Activated T-cell treated with anti-CD3 and anti-CD28 coated beads, Interleukin-2, amount 50 U/mL, for 72 hours (primary cell): ENCODE measurements at regions not wholly inside any gene's neighbourhood (a gene's known extent, or its start where the extent isn't known, plus 50 kb on each side); places are given as distances from the start of the nearest gene placed in this dataset.

Experiments used
- ATAC-seq, 2 donors: fragments of 150-1000 bp; cut with Tn5 transposase; replicated peaks in 1 of 2; 2 replicates each; pipeline ENCODE4 v1.10.0; 2021; ENCODE audit warnings: moderate library complexity in 2 of 2, mild to moderate bottlenecking in 1 of 2
- DNase-seq, 2 donors: peaks; one replicate each; pipeline ENCODE4 v3.0.0; 2021 to 2022; ENCODE audit warnings: mixed read lengths in 1 of 2
- H3K27ac Mint-ChIP-seq: one replicate; pipeline ENCODE4 v1.8.0; 2022; ENCODE audit warnings: mild to moderate bottlenecking, moderate library complexity, mixed read lengths
- H3K27me3 Mint-ChIP-seq: one replicate; pipeline ENCODE4 v1.8.0; 2022; ENCODE audit warnings: low read depth, mixed read lengths
- H3K36me3 Mint-ChIP-seq, 2 donors: one replicate each; pipeline ENCODE4 v1.8.0; 2022; ENCODE audit warnings: mixed read lengths in 2 of 2, mild to moderate bottlenecking in 1 of 2; ENCODE audit not compliant: insufficient read depth in 2 of 2
- H3K4me1 Mint-ChIP-seq: one replicate; pipeline ENCODE4 v1.8.0; 2022; ENCODE audit warnings: low read depth, mixed read lengths
- H3K4me3 Mint-ChIP-seq, 2 donors: one replicate each; pipeline ENCODE4 v1.8.0; 2022; ENCODE audit warnings: mild to moderate bottlenecking in 2 of 2, mixed read lengths in 2 of 2, moderate library complexity in 2 of 2
- H3K9me3 Mint-ChIP-seq, 2 donors: one replicate each; pipeline ENCODE4 v1.8.0; 2022; ENCODE audit warnings: mixed read lengths in 2 of 2

DNA sequence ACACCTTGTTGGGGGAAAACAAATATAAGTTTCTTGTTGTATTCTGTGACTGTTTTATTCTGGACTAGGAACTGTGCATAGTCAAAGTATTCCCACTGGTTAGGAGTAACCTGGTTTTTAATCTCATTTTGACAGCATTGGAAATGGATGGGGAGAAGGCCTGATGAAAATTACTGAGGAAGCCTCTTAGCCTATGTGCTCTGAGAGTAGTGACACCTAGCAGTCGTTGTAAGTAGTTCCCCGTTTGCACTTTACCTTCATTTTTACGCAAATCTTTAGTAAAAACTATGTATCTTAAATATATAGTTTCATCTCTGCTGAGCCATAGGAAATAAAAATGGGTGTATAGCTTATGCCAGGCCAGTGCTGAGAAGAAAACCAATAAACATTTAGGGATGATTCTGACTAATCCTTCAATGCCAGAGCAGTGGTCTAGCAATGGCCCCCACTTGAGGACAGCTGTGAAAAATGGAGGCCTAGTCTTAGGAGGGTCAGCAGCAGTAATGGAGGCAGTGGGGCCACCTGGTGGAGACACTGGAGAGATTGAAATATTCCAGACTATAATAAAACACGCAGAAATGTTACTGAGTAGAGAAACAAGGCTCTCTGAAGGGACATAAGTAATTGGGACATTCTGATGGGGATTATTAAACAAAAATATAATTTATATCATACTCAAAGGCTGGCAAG lies 133.2 kb upstream of the NOVA1 start:
- Mint-ChIP-seq H3K9me3 (peaks cover 4 to 13% of the 10 kb centered on the region in 2 donors), H3K27ac (no peak overlapping the region), H3K4me1 (no peaks in the 10 kb centered on the region), H3K36me3 (peaks cover 1 to 4% of the 10 kb centered on the region in 2 donors), H3K4me3 (no peak overlapping the region), H3K27me3 (no peaks in the 10 kb centered on the region)
- ATAC-seq (no peak), DNase-seq (no peak)

DNA sequence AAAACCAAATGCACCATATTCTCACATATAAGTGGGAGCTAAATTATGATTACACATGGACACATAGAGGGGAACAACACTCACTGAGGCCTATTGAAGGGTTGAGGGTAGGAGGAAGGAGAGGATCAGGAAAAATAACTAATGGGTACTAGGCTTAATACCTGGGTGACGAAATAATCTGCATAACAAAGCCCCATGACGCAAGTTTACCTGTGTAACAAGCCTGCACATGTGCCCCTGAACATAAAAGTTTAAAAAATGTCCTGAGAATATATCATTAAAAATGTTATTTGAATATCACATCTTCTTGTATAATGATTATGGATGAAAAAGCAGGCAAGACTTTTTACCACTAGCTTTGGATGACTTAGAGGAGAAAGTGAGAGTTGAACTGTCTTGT lies 138.0 kb upstream of the NOVA1 start:
- ATAC-seq (no peak), DNase-seq (no peak)
- H3K9me3 Mint-ChIP-seq, result peaks cover 0 to 8% of the 10 kb centered on the region in 2 donors

DNA sequence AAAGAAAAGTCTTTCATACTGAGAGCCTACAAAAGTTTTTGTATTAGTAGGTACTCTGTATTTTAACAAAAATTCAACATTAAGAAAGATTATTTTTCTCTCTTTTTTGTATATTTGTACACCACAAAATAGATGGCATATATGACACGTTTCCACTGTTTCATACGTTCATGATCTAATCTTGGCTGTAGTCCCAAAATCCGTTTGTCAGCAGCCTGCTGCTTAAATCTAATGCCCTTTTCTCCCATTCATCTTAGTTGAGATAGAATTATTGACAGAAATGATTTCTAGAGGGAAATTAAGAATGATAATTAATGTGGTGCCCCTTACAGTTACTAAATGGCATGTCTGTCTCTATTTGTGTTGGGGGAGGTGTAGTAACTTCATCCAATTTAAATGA lies 140.7 kb upstream of the NOVA1 start:
- DNase-seq, result no peak
- H3K36me3 Mint-ChIP-seq, result no peaks in the 10 kb centered on the region
- H3K9me3 Mint-ChIP-seq, result peaks cover 1 to 3% of the 10 kb centered on the region in 2 donors
- no peak overlapping the region for H3K27ac Mint-ChIP-seq
- H3K4me1 Mint-ChIP-seq, result no peaks in the 10 kb centered on the region
- no peaks in the 10 kb centered on the region for H3K27me3 Mint-ChIP-seq
- ATAC-seq, result no peak
- H3K4me3 Mint-ChIP-seq, result no peak overlapping the region

More for the DNA sequence above, 138.0 kb upstream of the NOVA1 start:
- Mint-ChIP-seq H3K27me3 (no peaks in the 10 kb centered on the region), H3K36me3 (peaks cover 0 to 2% of the 10 kb centered on the region in 2 donors), H3K4me3 (no peak overlapping the region), H3K27ac (no peak overlapping the region), H3K4me1 (no peaks in the 10 kb centered on the region)

DNA sequence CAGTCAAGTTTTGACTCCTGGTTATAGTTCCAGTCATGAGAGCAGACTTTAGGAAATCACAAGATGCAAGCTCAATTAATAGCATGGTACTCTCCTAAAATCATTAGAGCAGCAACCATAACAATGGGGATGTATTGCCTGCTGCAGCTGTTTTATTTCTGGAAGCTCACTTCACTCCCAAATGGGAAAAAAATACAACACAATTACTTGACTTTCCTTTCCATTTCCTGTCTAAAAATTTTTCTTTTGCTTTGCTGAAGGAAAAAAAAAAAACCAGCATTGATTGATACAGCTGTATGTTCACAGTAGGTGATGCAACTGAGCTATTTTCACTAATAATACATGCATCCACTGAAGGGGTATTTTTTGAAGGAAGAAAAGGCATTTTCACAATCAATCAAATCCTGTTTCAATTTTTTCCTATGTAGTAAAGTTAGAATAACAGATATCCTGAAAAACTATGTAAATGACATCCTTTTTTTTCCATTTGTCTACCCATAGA lies 143.9 kb upstream of the NOVA1 start:
- Mint-ChIP-seq H3K4me1 (no peaks in the 10 kb centered on the region), H3K36me3 (no peaks in the 10 kb centered on the region), H3K4me3 (no peak overlapping the region), H3K27ac (no peak overlapping the region), H3K27me3 (no peaks in the 10 kb centered on the region), H3K9me3 (peaks cover 1 to 2% of the 10 kb centered on the region in 2 donors)
- ATAC-seq, result no peak
- DNase-seq, result no peak

DNA sequence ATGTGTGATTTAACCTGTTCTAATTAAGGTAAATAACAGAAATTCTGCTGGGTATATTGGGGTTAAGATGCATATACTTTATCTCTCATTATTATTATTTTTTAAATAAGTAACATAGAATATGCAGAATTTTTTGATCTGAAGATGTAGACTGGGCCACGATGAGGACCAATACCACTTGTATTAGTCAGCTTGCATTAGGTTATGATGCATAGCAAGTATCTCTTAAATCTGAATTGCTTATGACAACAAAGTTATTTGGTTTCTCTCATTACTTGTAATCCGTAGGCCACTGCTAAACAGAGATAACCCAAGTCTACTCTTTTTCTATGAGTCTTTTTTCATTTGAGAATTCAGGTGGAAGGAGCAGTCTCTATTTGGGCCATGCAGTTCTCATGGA lies 145.5 kb upstream of the NOVA1 start:
- DNase-seq, result no peak
- Mint-ChIP-seq H3K27me3 (no peaks in the 10 kb centered on the region), H3K27ac (no peak overlapping the region), H3K36me3 (no peaks in the 10 kb centered on the region), H3K9me3 (peaks cover 3 to 6% of the 10 kb centered on the region in 2 donors), H3K4me1 (no peaks in the 10 kb centered on the region), H3K4me3 (no peak overlapping the region)
- no peak for ATAC-seq

DNA sequence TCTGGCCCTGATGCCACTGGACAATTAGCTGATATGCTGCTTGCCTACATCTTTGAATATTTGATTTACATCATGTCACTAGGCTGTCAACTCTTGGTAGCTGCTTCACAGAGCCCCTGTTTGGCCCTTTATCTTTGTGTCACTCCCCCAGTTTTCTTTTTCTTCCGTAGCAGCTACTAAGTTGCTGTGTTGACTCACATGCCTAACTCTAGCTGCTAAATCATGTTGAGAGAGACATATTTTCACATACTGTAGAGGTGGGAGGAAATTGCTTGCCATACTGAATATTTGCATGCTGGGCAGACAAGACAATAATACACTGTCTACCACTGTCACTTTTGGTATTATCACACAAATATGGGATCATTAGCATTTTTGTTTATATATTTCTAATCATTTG lies 147.1 kb upstream of the NOVA1 start:
- H3K9me3 Mint-ChIP-seq, result peaks cover 3 to 8% of the 10 kb centered on the region in 2 donors
- no peak overlapping the region for H3K27ac Mint-ChIP-seq
- no peak for ATAC-seq
- no peak overlapping the region for H3K4me3 Mint-ChIP-seq
- H3K27me3 Mint-ChIP-seq, result no peaks in the 10 kb centered on the region
- no peaks in the 10 kb centered on the region for H3K4me1 Mint-ChIP-seq
- no peaks in the 10 kb centered on the region for H3K36me3 Mint-ChIP-seq
- no peak for DNase-seq

DNA sequence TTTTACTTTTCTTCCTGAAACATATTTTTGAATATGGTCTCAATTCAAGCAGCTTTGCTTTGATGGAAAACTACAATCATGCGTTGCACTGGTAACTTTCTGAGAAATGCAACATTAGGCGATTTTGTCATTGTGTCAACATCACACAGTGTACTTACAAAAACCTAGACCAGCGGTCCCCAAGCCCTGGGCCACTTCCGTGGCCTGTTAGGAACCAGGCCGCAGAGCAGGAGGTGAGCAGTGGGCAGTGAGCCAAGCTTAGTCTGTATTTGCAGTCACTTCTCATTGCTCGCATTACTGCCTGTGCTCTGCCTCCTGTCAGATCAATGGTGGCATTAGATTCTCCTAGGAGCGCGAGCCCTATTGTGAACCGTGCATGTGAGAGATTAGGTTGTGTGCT lies 163.7 kb upstream of the NOVA1 start:
- peaks cover 0 to 2% of the 10 kb centered on the region in 2 donors for H3K36me3 Mint-ChIP-seq
- DNase-seq (no peak), ATAC-seq (no peak)
- H3K27ac Mint-ChIP-seq, result no peak overlapping the region
- H3K4me3 Mint-ChIP-seq, result no peak overlapping the region
- no peaks in the 10 kb centered on the region for H3K4me1 Mint-ChIP-seq
- no peaks in the 10 kb centered on the region for H3K27me3 Mint-ChIP-seq
- peaks cover 11 to 18% of the 10 kb centered on the region in 2 donors for H3K9me3 Mint-ChIP-seq

DNA sequence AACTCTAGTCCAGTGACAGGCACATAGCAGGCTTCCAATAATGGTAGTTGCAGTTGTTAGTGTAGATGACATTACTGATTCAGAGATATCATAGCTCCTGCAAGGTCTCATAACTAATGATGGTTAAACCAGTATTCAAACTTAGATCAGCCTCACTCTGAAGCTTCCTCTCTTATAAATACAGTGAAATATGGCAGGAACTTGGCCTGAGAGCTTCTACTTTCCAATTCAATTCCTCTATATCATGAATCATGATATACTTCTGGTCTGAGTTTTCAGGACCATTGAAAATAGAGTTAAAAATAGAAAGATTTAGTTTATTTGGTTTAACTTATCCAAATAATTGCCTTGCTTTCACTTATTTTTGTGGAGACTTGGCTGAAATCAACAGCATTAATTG lies 167.5 kb upstream of the NOVA1 start:
- no peak for DNase-seq
- H3K27ac Mint-ChIP-seq, result no peak overlapping the region
- H3K4me1 Mint-ChIP-seq, result no peaks in the 10 kb centered on the region
- no peak for ATAC-seq
- no peak overlapping the region for H3K4me3 Mint-ChIP-seq
- H3K27me3 Mint-ChIP-seq, result no peaks in the 10 kb centered on the region
- H3K36me3 Mint-ChIP-seq, result peaks cover 0 to 2% of the 10 kb centered on the region in 2 donors
- peaks cover 10 to 13% of the 10 kb centered on the region in 2 donors for H3K9me3 Mint-ChIP-seq

DNA sequence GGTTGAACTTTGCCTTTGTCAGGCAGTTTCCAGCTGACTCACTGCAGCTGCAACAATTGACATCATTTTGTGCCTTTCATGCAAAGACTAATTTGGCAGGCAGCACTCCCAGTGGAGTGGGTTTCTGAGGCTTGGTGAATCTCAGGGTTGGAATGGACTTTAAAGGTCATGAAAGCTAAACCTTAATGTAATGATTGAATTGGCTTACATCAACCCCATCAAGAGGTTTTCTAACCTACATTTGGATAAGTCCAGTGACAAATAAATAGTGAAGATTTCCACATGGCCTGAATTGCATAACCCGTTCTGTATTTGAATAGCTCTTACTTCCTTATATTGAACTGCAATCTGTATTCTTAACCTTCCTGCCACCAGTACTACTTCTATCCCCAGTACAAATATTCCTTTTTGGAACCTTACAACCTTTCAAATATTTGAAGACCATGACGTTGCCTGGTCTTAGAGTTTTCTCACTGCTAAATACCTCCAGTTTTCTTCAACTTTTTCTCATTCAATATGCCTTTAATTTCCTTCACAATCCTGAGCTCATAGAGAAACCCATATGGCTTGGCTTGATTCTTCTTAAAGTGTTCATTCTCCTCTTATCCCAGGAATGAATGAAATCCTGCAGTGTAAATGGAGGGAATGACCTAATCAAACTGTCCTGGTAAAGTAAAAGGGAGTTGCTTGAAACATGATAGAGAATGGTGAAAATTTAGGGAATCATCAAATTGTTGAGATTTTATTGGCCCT lies 168.1 kb upstream of the NOVA1 start:
- H3K9me3 Mint-ChIP-seq, result peaks cover 11 to 13% of the 10 kb centered on the region in 2 donors
- no peak overlapping the region for H3K27ac Mint-ChIP-seq
- peaks cover 0 to 2% of the 10 kb centered on the region in 2 donors for H3K36me3 Mint-ChIP-seq
- H3K4me3 Mint-ChIP-seq, result no peak overlapping the region
- H3K27me3 Mint-ChIP-seq, result no peaks in the 10 kb centered on the region
- no peaks in the 10 kb centered on the region for H3K4me1 Mint-ChIP-seq
- DNase-seq, result no peak
- no peak for ATAC-seq

DNA sequence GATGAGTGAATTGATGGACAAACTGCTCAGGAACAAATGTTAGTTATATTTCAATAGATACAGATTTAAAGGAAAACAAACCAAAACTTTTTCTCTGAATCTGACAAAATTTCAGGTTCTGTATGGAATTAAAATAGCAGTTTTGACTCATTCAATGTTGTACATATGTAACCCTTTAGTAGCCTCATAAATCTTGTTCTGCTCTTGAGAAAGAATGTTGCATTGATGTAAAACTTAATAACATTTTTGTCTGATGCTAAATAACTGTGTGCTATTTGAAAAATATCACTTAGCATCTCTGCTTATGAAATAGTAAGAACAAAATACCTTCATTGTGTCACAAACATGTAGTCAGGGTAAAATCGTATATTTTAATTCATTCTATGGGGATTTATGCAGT lies 168.9 kb upstream of the NOVA1 start:
- Mint-ChIP-seq H3K9me3 (peaks cover 6 to 12% of the 10 kb centered on the region in 2 donors), H3K27ac (no peak overlapping the region), H3K36me3 (no peaks in the 10 kb centered on the region), H3K4me1 (no peaks in the 10 kb centered on the region), H3K4me3 (no peak overlapping the region), H3K27me3 (no peaks in the 10 kb centered on the region)
- DNase-seq (no peak), ATAC-seq (no peak)

DNA sequence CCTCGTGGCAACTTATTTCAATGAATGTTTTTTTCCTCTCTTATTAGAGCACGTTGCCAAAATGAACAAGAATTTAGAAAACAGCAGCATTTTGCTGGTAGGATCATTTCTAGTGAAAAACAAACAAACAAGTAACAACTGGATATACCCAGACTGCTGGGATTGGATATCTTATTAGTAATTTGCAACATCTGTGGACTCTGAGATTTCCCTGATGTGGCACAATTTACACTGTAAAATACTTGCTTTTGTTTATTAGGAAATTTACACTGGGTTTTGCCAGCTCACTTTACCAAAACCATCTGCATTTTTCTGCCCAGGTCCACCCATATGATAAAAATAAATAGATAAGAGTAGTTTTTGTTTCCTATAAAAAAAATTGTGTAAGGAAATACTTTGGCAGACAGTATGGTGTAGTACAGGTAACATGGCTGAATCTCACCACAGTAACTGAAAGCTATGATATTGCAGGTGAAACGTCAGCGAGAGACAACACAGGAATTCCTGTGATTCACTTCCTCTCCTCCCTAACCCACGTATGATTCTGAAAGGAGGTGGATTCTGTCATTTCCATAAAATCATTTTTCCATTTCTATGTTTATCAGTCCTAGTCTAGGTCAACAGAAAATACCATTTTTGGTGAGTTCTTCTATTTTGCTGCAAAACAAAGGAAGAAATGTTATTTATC lies 176.2 kb upstream of the NOVA1 start:
- Mint-ChIP-seq H3K4me3 (no peak overlapping the region), H3K27ac (no peak overlapping the region), H3K36me3 (peaks cover 0 to 2% of the 10 kb centered on the region in 2 donors), H3K4me1 (no peaks in the 10 kb centered on the region), H3K27me3 (no peaks in the 10 kb centered on the region), H3K9me3 (peaks cover 9 to 16% of the 10 kb centered on the region in 2 donors)
- DNase-seq, result no peak
- no peak for ATAC-seq

DNA sequence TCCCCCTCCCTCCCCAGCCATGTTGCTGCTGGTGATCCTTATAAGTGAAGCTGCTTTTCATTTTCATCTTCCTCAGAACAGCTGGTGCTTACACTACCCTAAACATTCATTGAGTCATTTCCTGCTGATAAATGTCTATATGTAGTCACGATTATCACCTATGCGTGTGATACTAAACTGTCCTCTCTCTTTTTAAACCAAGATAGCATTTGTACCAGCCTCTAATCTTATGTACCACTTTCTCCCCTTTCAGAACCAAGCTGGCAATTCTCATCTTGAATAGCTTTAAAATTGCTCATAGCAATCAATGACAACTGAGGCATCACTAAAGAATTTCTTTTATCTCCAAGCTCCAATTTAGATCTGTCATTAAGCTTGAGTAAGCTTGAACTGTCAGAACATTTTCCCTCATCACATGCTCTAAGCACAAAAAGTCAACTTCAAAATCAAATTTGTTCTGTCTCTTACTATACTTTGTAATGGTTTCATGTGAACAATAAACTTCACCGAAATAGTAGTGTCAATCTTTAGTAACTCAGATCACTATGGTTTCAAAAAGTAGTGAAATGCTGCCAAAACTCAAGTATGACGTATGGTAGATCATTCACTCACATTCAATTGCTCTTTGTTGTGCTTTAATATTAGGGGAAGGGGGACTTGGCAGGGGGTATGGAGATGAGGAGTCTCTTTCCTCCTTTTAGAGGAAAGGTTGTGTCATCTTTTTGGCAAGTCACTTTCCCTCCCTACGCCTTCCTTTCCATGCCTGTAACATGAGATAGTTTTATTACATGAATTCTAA lies 178.1 kb upstream of the NOVA1 start:
- peaks cover 0 to 2% of the 10 kb centered on the region in 2 donors for H3K36me3 Mint-ChIP-seq
- no peaks in the 10 kb centered on the region for H3K4me1 Mint-ChIP-seq
- H3K9me3 Mint-ChIP-seq, result peaks cover 8 to 11% of the 10 kb centered on the region in 2 donors
- H3K27ac Mint-ChIP-seq, result no peak overlapping the region
- H3K4me3 Mint-ChIP-seq, result no peak overlapping the region
- ATAC-seq (no peak), DNase-seq (no peak)
- no peaks in the 10 kb centered on the region for H3K27me3 Mint-ChIP-seq
